GM12878 (cell line): ENCODE measurements at regions not wholly inside any gene's neighbourhood (a gene's known extent, or its start where the extent isn't known, plus 50 kb on each side); places are given as distances from the start of the nearest gene placed in this dataset.

Experiments used
- ATAC-seq: fragments of 200-7000 bp; cut with Tn5 transposase; 3 replicates; pipeline ENCODE4 v1.9.1; 2020; ENCODE audit warnings: mild to moderate bottlenecking, moderate library complexity
- BruUV-seq: library from RNA; stranded (reverse); fragments of 400-500 nt; replicated peaks from 2 replicates; lab custom pipeline; 2021; lab: Mats Ljungman, UMichigan
- CTCF ChIA-PET: fragments of 300-600 bp; sonication (Branson Sonifier 250); formaldehyde crosslinking; extraction: SDS; loops from one replicate; lab custom pipeline; 2021; ENCODE audit warnings: inconsistent platforms; lab: Yijun Ruan, JAX
- POLR2A ChIA-PET: fragments of 350-600 bp; formaldehyde crosslinking; extraction: SDS; loops from one replicate; lab custom pipeline; 2021; ENCODE audit warnings: inconsistent platforms; lab: Charles Lee
- RAD21 ChIA-PET: fragments of 300-600 bp; sonication (Branson Sonifier 250); formaldehyde crosslinking; loops from one replicate; lab custom pipeline; 2023; ENCODE audit warnings: antibody characterized with exemption; ENCODE audit not compliant: unreplicated experiment; lab: Charles Lee
- SMC1A ChIA-PET: fragments of 300-600 bp; sonication (Branson Sonifier 250); formaldehyde crosslinking; loops from one replicate; lab custom pipeline; 2023; ENCODE audit not compliant: unreplicated experiment, uncharacterized antibody; lab: Charles Lee
- DNase-seq: peaks from one replicate; pipeline ENCODE4 v3.0.0-alpha.2; 2011; ENCODE audit warnings: low read depth, low spot score
- FAIRE-seq: peaks from 3 replicates; lab custom pipeline; 2011; peaks lifted over from hg19 to GRCh38; lab: Jason Lieb, UNC
- H2AFZ ChIP-seq: 2 replicates; pipeline ENCODE4 v1.6.0; 2011; ENCODE audit warnings: low read depth, low read length, control low read depth; ENCODE audit not compliant: control insufficient read depth
- H3K27ac ChIP-seq: 2 replicates; pipeline ENCODE4 v1.5.1; 2011; ENCODE audit warnings: control low read depth; ENCODE audit not compliant: control insufficient read depth, insufficient read depth
- H3K27me3 ChIP-seq, 2 experiments: replicated peaks in 1 of 2; 2 replicates each; pipeline versions ENCODE4 v1.6.0 to v1.6.1; 2011; ENCODE audit warnings: low read length in 1 of 2; ENCODE audit not compliant: control insufficient read depth in 2 of 2, insufficient read depth in 2 of 2
- H3K36me3 ChIP-seq, 2 experiments: 2 replicates each; pipeline ENCODE4 v1.5.1; 2011; ENCODE audit warnings: low read length in 1 of 2; ENCODE audit not compliant: control insufficient read depth in 2 of 2, insufficient read depth in 2 of 2
- H3K4me1 ChIP-seq: 2 replicates; pipeline ENCODE4 v1.6.1; 2011; ENCODE audit warnings: mild to moderate bottlenecking, low read length, moderate library complexity, mixed read lengths; ENCODE audit not compliant: control insufficient read depth, insufficient read depth
- H3K4me2 ChIP-seq: 2 replicates; pipeline ENCODE4 v1.6.0; 2011; ENCODE audit warnings: control low read depth; ENCODE audit not compliant: control insufficient read depth, insufficient read depth
- H3K4me3 ChIP-seq: fragments of 200-600 bp; sonication (generic); 2 replicates; pipeline ENCODE4 v1.5.1; 2016
- H3K79me2 ChIP-seq: 2 replicates; pipeline ENCODE4 v1.6.0; 2011; ENCODE audit warnings: low read length; ENCODE audit not compliant: control insufficient read depth, insufficient read depth
- H3K9ac ChIP-seq: 2 replicates; pipeline ENCODE4 v1.8.0; 2011; ENCODE audit warnings: low read length, control low read depth, mixed read lengths; ENCODE audit not compliant: control insufficient read depth, insufficient read depth
- H3K9me3 ChIP-seq: replicated peaks from 3 replicates; pipeline ENCODE4 v1.5.1; 2011; ENCODE audit warnings: mild to moderate bottlenecking, low read length; ENCODE audit not compliant: control insufficient read depth, insufficient read depth
- H4K20me1 ChIP-seq: 2 replicates; pipeline ENCODE4 v1.6.0; 2011; ENCODE audit not compliant: control insufficient read depth, insufficient read depth
- ASH2L ChIP-seq: fragments of 300-600, 200-600 bp; sonication (generic); IDR thresholded peaks from 2 replicates; pipeline ENCODE4 v1.6.1; 2017; ENCODE audit warnings: low read depth, mild to moderate bottlenecking, borderline replicate concordance
- GATAD2B ChIP-seq: fragments of 450-650 bp; conservative IDR thresholded peaks from 2 replicates; pipeline ENCODE4 v1.6.1; 2017; ENCODE audit warnings: low read depth, mild to moderate bottlenecking, moderate library complexity
- HDAC6 ChIP-seq: fragments of 200-600 bp; sonication (generic); IDR thresholded peaks from one replicate; pipeline ENCODE4 v1.8.0; 2017; ENCODE audit warnings: antibody characterized with exemption; ENCODE audit not compliant: unreplicated experiment
- HDGF ChIP-seq: fragments of 450-650 bp; IDR thresholded peaks from 2 replicates; pipeline ENCODE4 v1.6.1; 2016; ENCODE audit warnings: antibody characterized with exemption
- IKZF2 ChIP-seq, 2 experiments: fragments of 450-650 bp; IDR thresholded peaks; 2 replicates each; pipeline ENCODE4 v1.6.1; 2017; ENCODE audit warnings: mild to moderate bottlenecking in 2 of 2, moderate library complexity in 2 of 2
- IRF4 ChIP-seq: IDR thresholded peaks from 2 replicates; pipeline ENCODE4 v1.6.1; 2011; ENCODE audit warnings: low read depth, low read length
- MYC ChIP-seq: IDR thresholded peaks from 2 replicates; pipeline ENCODE4 v1.6.1; 2011; ENCODE audit warnings: mild to moderate bottlenecking, low read length, moderate library complexity, inconsistent platforms; ENCODE audit not compliant: insufficient read depth, insufficient replicate concordance, insufficient read length, severe bottlenecking
- POU2F2 ChIP-seq: IDR thresholded peaks from 3 replicates; pipeline ENCODE4 v1.6.1; 2011; ENCODE audit warnings: low read depth, mild to moderate bottlenecking, low read length, borderline replicate concordance
- RCOR1 ChIP-seq: conservative IDR thresholded peaks from 2 replicates; pipeline ENCODE4 v1.6.1; 2012; ENCODE audit warnings: low read depth, low read length, improper control_type of control experiment
- SIX5 ChIP-seq: IDR thresholded peaks from 2 replicates; pipeline ENCODE4 v1.6.1; 2011; ENCODE audit warnings: mild to moderate bottlenecking, low read depth, low read length, moderate library complexity; ENCODE audit not compliant: severe bottlenecking
- SMARCA5 ChIP-seq: fragments of 450-650 bp; IDR thresholded peaks from 2 replicates; pipeline ENCODE4 v1.6.1; 2017; ENCODE audit warnings: mild to moderate bottlenecking
- TBL1XR1 ChIP-seq: IDR thresholded peaks from 2 replicates; pipeline ENCODE4 v1.6.1; 2012; ENCODE audit warnings: low read depth, low read length, improper control_type of control experiment
- TCF12 ChIP-seq: IDR thresholded peaks from 2 replicates; pipeline ENCODE4 v1.6.1; 2011; ENCODE audit warnings: low read depth, mild to moderate bottlenecking, low read length
- WRNIP1 ChIP-seq: IDR thresholded peaks from 2 replicates; pipeline ENCODE4 v1.6.1; 2011; ENCODE audit warnings: low read depth, low read length, improper control_type of control experiment, borderline replicate concordance
- WGBS: methylation state at CpG from one replicate; pipeline ENCODE4 v1.1.6; 2016; ENCODE audit warnings: low lambda C conversion rate; ENCODE audit not compliant: insufficient replicate concordance, insufficient coverage; ENCODE audit errors: missing lambda C conversion rate; 5-methylcytosine and 5-hydroxymethylcytosine counted together
- in situ Hi-C: fragments of 300-500 bp; cut with MboI; formaldehyde crosslinking; loops from 9 replicates; pipeline ENCODE4 v1.14.3; 2018; ENCODE audit warnings: mixed read lengths
- intact Hi-C: fragments of 100-400 bp; cut with micrococcal nuclease; formaldehyde crosslinking; loops from one replicate; pipeline ENCODE4 v1.14.2; 2022; ENCODE audit not compliant: unreplicated experiment
- TF ChIP-seq, protein P1 (sequence below): IDR thresholded peaks from 2 replicates; pipeline ENCODE4 v1.6.1; 2012; ENCODE audit warnings: low read length, inconsistent platforms

- ChIA-PET SMC1A (interaction anchor here (0.6 to 2.4 kb wide), 6 partner anchors 134 to 506 kb away, joined by 3 to 8 read pairs (median 3); no protein-coding TSS in a partner anchor), CTCF (interaction anchor here (0.7 to 4.8 kb wide), 3 partner anchors 133 to 445 kb away, joined by 3 to 27 read pairs (median 3); no protein-coding TSS in a partner anchor), POLR2A (no interaction called here), RAD21 (interaction anchor here (1.6 to 2.4 kb wide), 3 partner anchors 132 to 417 kb away, joined by 3 to 9 read pairs (median 4); no protein-coding TSS in a partner anchor)
- TF ChIP-seq WRNIP1 (no peak), ASH2L (no peak), TCF12 (no peak), IKZF2 (IDR thresholded peaks at IDR 0.05) (no peak), POU2F2 (no peak), SMARCA5 (no peak), GATAD2B (no peak), IRF4 (no peak), HDGF (no peak), HDAC6 (no peak), MYC (no peak), RCOR1 (no peak), SIX5 (no peak), TBL1XR1 (no peak)
- TF ChIP-seq, protein P1, sequence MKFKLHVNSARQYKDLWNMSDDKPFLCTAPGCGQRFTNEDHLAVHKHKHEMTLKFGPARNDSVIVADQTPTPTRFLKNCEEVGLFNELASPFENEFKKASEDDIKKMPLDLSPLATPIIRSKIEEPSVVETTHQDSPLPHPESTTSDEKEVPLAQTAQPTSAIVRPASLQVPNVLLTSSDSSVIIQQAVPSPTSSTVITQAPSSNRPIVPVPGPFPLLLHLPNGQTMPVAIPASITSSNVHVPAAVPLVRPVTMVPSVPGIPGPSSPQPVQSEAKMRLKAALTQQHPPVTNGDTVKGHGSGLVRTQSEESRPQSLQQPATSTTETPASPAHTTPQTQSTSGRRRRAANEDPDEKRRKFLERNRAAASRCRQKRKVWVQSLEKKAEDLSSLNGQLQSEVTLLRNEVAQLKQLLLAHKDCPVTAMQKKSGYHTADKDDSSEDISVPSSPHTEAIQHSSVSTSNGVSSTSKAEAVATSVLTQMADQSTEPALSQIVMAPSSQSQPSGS, result no peak
- intact Hi-C loops (loop anchor here (10.0 kb wide), 1 partner anchor 418 kb away; the partner anchor contains the start of gene TBC1D1), in situ Hi-C loops (loop anchor here (5.0 to 25.0 kb wide), 2 partner anchors 181 to 549 kb away; partner anchors contain the start of genes FAM114A1 and TLR6)
- H3K9me3 ChIP-seq, result no peaks in the 10 kb centered on the region
- H3K79me2 ChIP-seq, result no peaks in the 10 kb centered on the region
- ATAC-seq (no peak), FAIRE-seq (no peak), DNase-seq (no peak)
- H3K27me3 ChIP-seq, result no peaks in the 10 kb centered on the region
- H3K4me1 ChIP-seq, result peaks cover 40% of the 10 kb centered on the region
- no peak overlapping the region for H3K4me3 ChIP-seq
- no peak overlapping the region for H3K4me2 ChIP-seq
- BruUV-seq, result no TSS peak
- H2AFZ ChIP-seq, result no peak overlapping the region
- H4K20me1 ChIP-seq, result no peaks in the 10 kb centered on the region
- no peaks in the 10 kb centered on the region for H3K36me3 ChIP-seq
- H3K9ac ChIP-seq, result no peak overlapping the region
- no peak overlapping the region for H3K27ac ChIP-seq
- WGBS, result 76% methylated on average over 5 of the region's 5 CpGs
These were observed 350.8 kb upstream of the KLF3 start for GRCh38 chr4:38313175-38313574.
